ENCODE measurements at regions not wholly inside any gene's neighbourhood (a gene's known extent, or its start where the extent isn't known, plus 50 kb on each side); places are given as distances from the start of the nearest gene placed in this dataset.

DNA sequence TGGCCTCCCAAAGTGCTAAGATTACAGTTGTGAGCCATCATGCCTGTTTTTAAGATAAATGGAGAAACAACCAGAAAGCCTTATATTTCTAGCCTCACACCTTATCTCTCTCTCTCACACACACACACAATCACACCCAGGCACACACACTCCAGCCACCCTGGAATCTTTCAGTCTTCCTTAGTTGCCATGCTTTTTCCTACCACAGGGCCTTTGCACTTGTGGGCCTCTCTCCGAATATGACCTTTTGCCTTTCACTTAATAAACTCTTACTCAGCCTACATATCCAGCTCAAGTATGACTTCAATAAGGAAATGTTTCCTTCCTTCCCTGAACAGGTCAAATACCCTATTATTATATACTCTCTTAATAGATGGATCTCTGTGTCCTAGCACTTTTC is 290.7 kb downstream of the NFIB start:
- ATAC-seq (no peak), FAIRE-seq (no peak), DNase-seq (ENCODE audit: low read depth in 1 of 2, low spot score in 1 of 2) (no peak)
- Histone ChIP-seq H3K9me3 (no peaks in the 10 kb centered on the region), H3K4me1 (peaks cover 2% of the 10 kb centered on the region; the same call in 1 of the 3 replicates), H3K4me3 (no peak overlapping the region), H3K4me2 (no peak overlapping the region), H3K27ac (no peak overlapping the region)
- POLR2A ChIA-PET = no interaction called here
- TF ChIP-seq MAX (IDR thresholded peaks at IDR 0.05) = no peak
- TF ChIP-seq ZNF302 (CRISPR knock-in tag; IDR thresholded peaks at IDR 0.05) = no peak
- no peak for TF ChIP-seq EHF (CRISPR knock-in tag; IDR thresholded peaks at IDR 0.05)
- CTCF ChIA-PET = interaction anchor here (1.0 kb wide), 1 partner anchor 12 kb away, joined by 3 read pairs; no protein-coding TSS in a partner anchor
- 87% methylated on average over 1 of the region's 1 CpG for WGBS (ENCODE audit: missing lambda C conversion rate)

DNA sequence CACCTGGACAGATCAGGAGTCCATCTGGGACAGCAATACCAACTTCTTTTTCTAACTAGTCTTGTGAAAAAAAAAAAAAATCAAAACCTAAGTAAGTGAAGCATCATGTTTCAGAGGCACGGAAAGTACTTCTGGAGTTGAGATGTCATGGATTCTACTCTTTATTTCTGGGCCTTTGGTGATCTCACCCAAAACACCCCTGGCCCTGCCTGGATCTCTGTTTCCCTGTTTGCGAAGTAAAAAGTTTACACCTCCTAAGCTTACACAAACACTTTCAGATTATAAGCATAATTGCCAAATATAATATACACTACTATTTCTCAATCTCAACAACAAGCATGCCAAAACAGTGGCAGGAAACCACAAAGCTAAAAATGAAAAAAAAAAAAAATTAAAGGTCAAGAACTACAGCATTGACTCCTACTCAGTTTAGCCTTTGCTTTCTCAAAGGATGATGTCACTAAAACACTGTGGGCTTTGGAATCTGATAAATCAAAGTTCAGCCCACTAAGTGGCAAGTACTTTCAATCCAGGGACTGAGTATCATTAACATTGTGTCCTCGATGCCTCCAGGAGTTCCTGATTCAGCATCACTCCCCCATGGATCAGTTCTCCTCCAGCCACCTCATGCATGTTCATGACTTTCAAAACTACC is 291.9 kb downstream of the NFIB start:
- no peak for TF ChIP-seq ELK1 (IDR thresholded peaks at IDR 0.05; ENCODE audit: low read depth, low read length)
- H3K4me1 ChIP-seq = peaks cover 4% of the 10 kb centered on the region; the same call in 1 of the 3 replicates
- no peak overlapping the region for H3K4me3 ChIP-seq
- no peak for DNase-seq (ENCODE audit: low read depth in 1 of 2, low spot score in 1 of 2)
- H3K27ac ChIP-seq = no peak overlapping the region
- ChIA-PET CTCF (interaction anchor here (1.0 kb wide), 1 partner anchor 10 kb away, joined by 3 read pairs; no protein-coding TSS in a partner anchor), POLR2A (no interaction called here)
- no peak overlapping the region for H3K4me2 ChIP-seq
- no peak for ATAC-seq
- no peak for FAIRE-seq
- no peaks in the 10 kb centered on the region for H3K9me3 ChIP-seq
- 53% methylated on average over 3 of the region's 3 CpGs for WGBS (ENCODE audit: missing lambda C conversion rate)

DNA sequence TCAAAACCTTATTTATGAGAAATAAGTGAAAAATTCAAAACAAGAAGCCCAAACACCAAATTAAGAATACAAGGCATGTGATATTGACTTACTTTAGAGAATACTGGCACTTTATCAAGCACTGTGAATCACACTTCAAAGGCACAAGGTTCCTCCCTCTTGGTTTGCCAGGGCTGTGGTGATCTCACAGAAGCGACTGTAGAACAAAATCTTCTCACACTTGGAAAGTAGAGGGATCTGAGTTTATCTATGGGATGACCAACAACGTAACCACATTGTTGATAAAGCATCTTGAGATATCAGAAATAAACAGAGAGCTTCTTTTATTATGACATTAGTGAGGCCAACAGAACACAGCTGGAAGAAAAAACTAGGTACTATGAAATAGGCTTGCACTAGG is 295.9 kb downstream of the NFIB start:
- peak in 1 of 2 experiments; percentile 19 for DNase-seq (ENCODE audit: low read depth in 1 of 2, low spot score in 1 of 2)
- H3K9me3 ChIP-seq = no peaks in the 10 kb centered on the region
- no peak overlapping the region for H3K4me3 ChIP-seq
- no peak overlapping the region for H3K4me2 ChIP-seq
- WGBS (ENCODE audit: missing lambda C conversion rate) = 2% methylated on average over 2 of the region's 2 CpGs
- H3K27ac ChIP-seq = no peak overlapping the region
- no peak for FAIRE-seq
- peaks cover 4% of the 10 kb centered on the region; the same call in 1 of the 3 replicates for H3K4me1 ChIP-seq
- CTCF ChIA-PET = no interaction called here
- POLR2A ChIA-PET = no interaction called here
- TF ChIP-seq REST (IDR thresholded peaks at IDR 0.05) = no peak
- TF ChIP-seq MYC (IDR thresholded peaks at IDR 0.05; ENCODE audit: borderline replicate concordance, low read length) = no peak
- TF ChIP-seq POLR2AphosphoS2 (conservative IDR thresholded peaks at IDR 0.05; ENCODE audit: low read length) = no peak
- no peak for TF ChIP-seq HOXB5 (CRISPR knock-in tag; IDR thresholded peaks at IDR 0.05)
- TF ChIP-seq MAX (IDR thresholded peaks at IDR 0.05) = no peak
- TF ChIP-seq CTCF (IDR thresholded peaks at IDR 0.05) = no peak
- TF ChIP-seq RFX5 (IDR thresholded peaks at IDR 0.05) = no peak
- TF ChIP-seq, protein P1, sequence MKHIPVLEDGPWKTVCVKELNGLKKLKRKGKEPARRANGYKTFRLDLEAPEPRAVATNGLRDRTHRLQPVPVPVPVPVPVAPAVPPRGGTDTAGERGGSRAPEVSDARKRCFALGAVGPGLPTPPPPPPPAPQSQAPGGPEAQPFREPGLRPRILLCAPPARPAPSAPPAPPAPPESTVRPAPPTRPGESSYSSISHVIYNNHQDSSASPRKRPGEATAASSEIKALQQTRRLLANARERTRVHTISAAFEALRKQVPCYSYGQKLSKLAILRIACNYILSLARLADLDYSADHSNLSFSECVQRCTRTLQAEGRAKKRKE (CRISPR knock-in tag; IDR thresholded peaks at IDR 0.05; ENCODE audit: low read depth) = no peak
- no peak for TF ChIP-seq MAZ (IDR thresholded peaks at IDR 0.05; ENCODE audit: borderline replicate concordance, low read depth, low read length)
- no peak for TF ChIP-seq CEBPB (IDR thresholded peaks at IDR 0.05)
- TF ChIP-seq RAD21 (conservative IDR thresholded peaks at IDR 0.05 in 1 of 2, IDR thresholded peaks at IDR 0.05 in 1 of 2) = no peak
- TF ChIP-seq ZSCAN20 (CRISPR knock-in tag; IDR thresholded peaks at IDR 0.05) = no peak
- TF ChIP-seq TP53 (CRISPR knock-in tag; IDR thresholded peaks at IDR 0.05) = no peak
- no peak for TF ChIP-seq EHMT2 (IDR thresholded peaks at IDR 0.05; ENCODE audit: low read depth)
- TF ChIP-seq HDAC2 (IDR thresholded peaks at IDR 0.05) = no peak
- no peak for TF ChIP-seq KDM5A (IDR thresholded peaks at IDR 0.05)
- TF ChIP-seq JUNB (IDR thresholded peaks at IDR 0.05) = no peak
- no peak; a peak in 1 of 6 replicates for ATAC-seq

Data from A549 (cell line).